Brain microvascular endothelial cell (primary cell): ENCODE measurements at regions not wholly inside any gene's neighbourhood (a gene's known extent, or its start where the extent isn't known, plus 50 kb on each side); places are given as distances from the start of the nearest gene placed in this dataset.

Source experiments
- DNase-seq: peaks from one replicate; pipeline ENCODE4 v3.0.0-alpha.2; 2020
- H3K27ac ChIP-seq: fragments of 250-450 bp; sonication (Bioruptor Pico); 2 replicates; pipeline ENCODE4 v1.5.1; 2020; ENCODE audit warnings: mild to moderate bottlenecking, moderate library complexity
- H3K27me3 ChIP-seq: fragments of 250-450 bp; sonication (Bioruptor Pico); replicated peaks from 2 replicates; pipeline ENCODE4 v1.5.1; 2020; ENCODE audit warnings: mild to moderate bottlenecking
- H3K36me3 ChIP-seq: fragments of 250-450 bp; sonication (Bioruptor Pico); replicated peaks from 2 replicates; pipeline ENCODE4 v1.5.1; 2020; ENCODE audit warnings: mild to moderate bottlenecking
- H3K4me3 ChIP-seq: 2 replicates; pipeline ENCODE4 v1.5.1; 2011; ENCODE audit warnings: low read depth, mild to moderate bottlenecking, control low read depth, low read length, moderate library complexity
- CTCF ChIP-seq: IDR thresholded peaks from 2 replicates; pipeline ENCODE4 v1.5.1; 2011; ENCODE audit warnings: low read depth, mild to moderate bottlenecking, moderate library complexity, low read length, control low read depth, inconsistent platforms; ENCODE audit errors: missing control alignments
- in situ Hi-C: cut with HindIII; loops from 2 replicates; pipeline ENCODE4 v1.10.0; 2017; ENCODE audit warnings: low sequenced_read_pairs, low pct_ligation_motif_present

- in situ Hi-C loops: no loop called here
- H3K4me3 ChIP-seq: no peak overlapping the region
- no peaks in the 10 kb centered on the region for H3K27me3 ChIP-seq
- no peak for DNase-seq
- no peak for TF ChIP-seq CTCF
- H3K36me3 ChIP-seq: peaks cover 9% of the 10 kb centered on the region
- H3K27ac ChIP-seq: no peak overlapping the region
Measured at GRCh38 chr3:127038923-127039581, 56.1 kb downstream of the PLXNA1 start.

GRCh38 chr3:127039719-127040118 lies 56.8 kb downstream of the PLXNA1 start:
- no peaks in the 10 kb centered on the region for H3K27me3 ChIP-seq
- in situ Hi-C loops: no loop called here
- H3K4me3 ChIP-seq: no peak overlapping the region
- H3K27ac ChIP-seq: no peak overlapping the region
- TF ChIP-seq CTCF: no peak
- peaks cover 2% of the 10 kb centered on the region for H3K36me3 ChIP-seq
- no peak for DNase-seq

GRCh38 chr3:127040216-127040615 lies 57.3 kb downstream of the PLXNA1 start:
- Histone ChIP-seq H3K27ac (no peak overlapping the region), H3K36me3 (no peaks in the 10 kb centered on the region), H3K4me3 (no peak overlapping the region), H3K27me3 (no peaks in the 10 kb centered on the region)
- no peak for TF ChIP-seq CTCF
- in situ Hi-C loops: no loop called here
- DNase-seq: no peak

- H3K4me3 ChIP-seq: no peak overlapping the region
- DNase-seq: no peak
- no peaks in the 10 kb centered on the region for H3K27me3 ChIP-seq
- in situ Hi-C loops: no loop called here
- no peak for TF ChIP-seq CTCF
- H3K27ac ChIP-seq: no peak overlapping the region
- no peaks in the 10 kb centered on the region for H3K36me3 ChIP-seq
Measured at GRCh38 chr3:127041264-127041820, 58.4 kb downstream of the PLXNA1 start.

GRCh38 chr3:127041933-127042332 lies 59.0 kb downstream of the PLXNA1 start:
- Histone ChIP-seq H3K27ac (no peak overlapping the region), H3K4me3 (no peak overlapping the region), H3K36me3 (no peaks in the 10 kb centered on the region), H3K27me3 (no peaks in the 10 kb centered on the region)
- no peak for DNase-seq
- no peak for TF ChIP-seq CTCF
- in situ Hi-C loops: no loop called here

- Histone ChIP-seq H3K27me3 (no peaks in the 10 kb centered on the region), H3K4me3 (no peak overlapping the region), H3K36me3 (no peaks in the 10 kb centered on the region), H3K27ac (no peak overlapping the region)
- in situ Hi-C loops: no loop called here
- no peak for DNase-seq
- no peak for TF ChIP-seq CTCF
Measured at GRCh38 chr3:127042634-127043033, 59.7 kb downstream of the PLXNA1 start.
